Fibroblast of lung (primary cell): ENCODE measurements at regions not wholly inside any gene's neighbourhood (a gene's known extent, or its start where the extent isn't known, plus 50 kb on each side); places are given as distances from the start of the nearest gene placed in this dataset.

ENCODE experiments used
- EZH2 ChIP-seq: IDR thresholded peaks from 2 replicates; pipeline ENCODE4 v1.5.1; 2012; ENCODE audit warnings: low read length, control low read depth, mild to moderate bottlenecking; ENCODE audit errors: missing control alignments
- TF ChIP-seq, protein P1 (sequence below), 2 donors: IDR thresholded peaks in 1 of 2; conservative IDR thresholded peaks in 1 of 2; 1 replicate in 1 of 2; 2 replicates in 1 of 2; pipeline ENCODE4 v1.5.1; 2011 to 2012; ENCODE audit warnings: low read length in 2 of 2, control low read depth in 1 of 2, inconsistent platforms in 1 of 2, low read depth in 1 of 2, mild to moderate bottlenecking in 1 of 2

- TF ChIP-seq, protein P1, sequence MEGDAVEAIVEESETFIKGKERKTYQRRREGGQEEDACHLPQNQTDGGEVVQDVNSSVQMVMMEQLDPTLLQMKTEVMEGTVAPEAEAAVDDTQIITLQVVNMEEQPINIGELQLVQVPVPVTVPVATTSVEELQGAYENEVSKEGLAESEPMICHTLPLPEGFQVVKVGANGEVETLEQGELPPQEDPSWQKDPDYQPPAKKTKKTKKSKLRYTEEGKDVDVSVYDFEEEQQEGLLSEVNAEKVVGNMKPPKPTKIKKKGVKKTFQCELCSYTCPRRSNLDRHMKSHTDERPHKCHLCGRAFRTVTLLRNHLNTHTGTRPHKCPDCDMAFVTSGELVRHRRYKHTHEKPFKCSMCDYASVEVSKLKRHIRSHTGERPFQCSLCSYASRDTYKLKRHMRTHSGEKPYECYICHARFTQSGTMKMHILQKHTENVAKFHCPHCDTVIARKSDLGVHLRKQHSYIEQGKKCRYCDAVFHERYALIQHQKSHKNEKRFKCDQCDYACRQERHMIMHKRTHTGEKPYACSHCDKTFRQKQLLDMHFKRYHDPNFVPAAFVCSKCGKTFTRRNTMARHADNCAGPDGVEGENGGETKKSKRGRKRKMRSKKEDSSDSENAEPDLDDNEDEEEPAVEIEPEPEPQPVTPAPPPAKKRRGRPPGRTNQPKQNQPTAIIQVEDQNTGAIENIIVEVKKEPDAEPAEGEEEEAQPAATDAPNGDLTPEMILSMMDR (conservative IDR thresholded peaks at IDR 0.05 in 1 of 2, IDR thresholded peaks at IDR 0.05 in 1 of 2; ENCODE audit: low read depth in 1 of 2, low read length in 2 of 2) = no peak
- no peak for TF ChIP-seq EZH2
Observed at GRCh38 chr3:18085429-18085828, 339.7 kb downstream of the SATB1 start.
